Ascending aorta (tissue), 2 donors: ENCODE measurements at regions not wholly inside any gene's neighbourhood (a gene's known extent, or its start where the extent isn't known, plus 50 kb on each side); places are given as distances from the start of the nearest gene placed in this dataset.
"Not testable (repeated sequence)": the region's sequence is repeated elsewhere in the genome, so short reads cannot be mapped to it uniquely, and the experiment has no call there.

Source experiments
- DNase-seq, 2 donors: peaks; one replicate each; pipeline ENCODE4 v3.0.0-alpha.2; 2019; ENCODE audit warnings: low spot score in 2 of 2
- H3K27ac ChIP-seq, 2 donors: fragments of 200-600 bp; sonication (generic); one replicate each; pipeline ENCODE4 v1.5.1; 2016 to 2017; ENCODE audit warnings: mild to moderate bottlenecking in 1 of 2
- H3K27me3 ChIP-seq: fragments of 200-600 bp; sonication (generic); one replicate; pipeline ENCODE4 v1.5.1; 2017
- H3K36me3 ChIP-seq, 2 donors: fragments of 200-600 bp; sonication (generic); one replicate each; pipeline ENCODE4 v1.5.1; 2016
- H3K4me1 ChIP-seq, 2 donors: fragments of 200-600 bp; sonication (generic); one replicate each; pipeline ENCODE4 v1.5.1; 2016 to 2017; ENCODE audit warnings: mild to moderate bottlenecking in 1 of 2
- H3K4me3 ChIP-seq, 2 donors: fragments of 200-600 bp; sonication (generic); one replicate each; pipeline ENCODE4 v1.5.1; 2016 to 2017; ENCODE audit warnings: mild to moderate bottlenecking in 1 of 2
- H3K9me3 ChIP-seq, 2 donors: fragments of 200-600 bp; sonication (generic); one replicate each; pipeline ENCODE4 v1.5.1; 2016
- intact Hi-C: fragments of 100-400 bp; cut with DNase I; formaldehyde crosslinking; loops from one replicate; pipeline ENCODE4 v1.15.1; 2023
- TF ChIP-seq, protein P1 (sequence below), 3 experiments: fragments of 200-600 bp in 2 of 3; fragments of 450-650 bp in 1 of 3; sonication (generic) in 2 of 3; IDR thresholded peaks; one replicate each; pipeline ENCODE4 v1.5.1; 2016 to 2019; ENCODE audit warnings: antibody characterized with exemption in 3 of 3, mild to moderate bottlenecking in 1 of 3, moderate library complexity in 1 of 3

- TF ChIP-seq, protein P1, sequence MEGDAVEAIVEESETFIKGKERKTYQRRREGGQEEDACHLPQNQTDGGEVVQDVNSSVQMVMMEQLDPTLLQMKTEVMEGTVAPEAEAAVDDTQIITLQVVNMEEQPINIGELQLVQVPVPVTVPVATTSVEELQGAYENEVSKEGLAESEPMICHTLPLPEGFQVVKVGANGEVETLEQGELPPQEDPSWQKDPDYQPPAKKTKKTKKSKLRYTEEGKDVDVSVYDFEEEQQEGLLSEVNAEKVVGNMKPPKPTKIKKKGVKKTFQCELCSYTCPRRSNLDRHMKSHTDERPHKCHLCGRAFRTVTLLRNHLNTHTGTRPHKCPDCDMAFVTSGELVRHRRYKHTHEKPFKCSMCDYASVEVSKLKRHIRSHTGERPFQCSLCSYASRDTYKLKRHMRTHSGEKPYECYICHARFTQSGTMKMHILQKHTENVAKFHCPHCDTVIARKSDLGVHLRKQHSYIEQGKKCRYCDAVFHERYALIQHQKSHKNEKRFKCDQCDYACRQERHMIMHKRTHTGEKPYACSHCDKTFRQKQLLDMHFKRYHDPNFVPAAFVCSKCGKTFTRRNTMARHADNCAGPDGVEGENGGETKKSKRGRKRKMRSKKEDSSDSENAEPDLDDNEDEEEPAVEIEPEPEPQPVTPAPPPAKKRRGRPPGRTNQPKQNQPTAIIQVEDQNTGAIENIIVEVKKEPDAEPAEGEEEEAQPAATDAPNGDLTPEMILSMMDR (IDR thresholded peaks at IDR 0.05), result no peak
- no peaks in the 10 kb centered on the region for H3K9me3 ChIP-seq
- intact Hi-C loops, result no loop called here
- H3K27me3 ChIP-seq, result no peaks in the 10 kb centered on the region
- no peak overlapping the region for H3K27ac ChIP-seq
- H3K36me3 ChIP-seq, result no peaks in the 10 kb centered on the region
- no peak for DNase-seq
- H3K4me1 ChIP-seq, result no peaks in the 10 kb centered on the region
- no peak overlapping the region for H3K4me3 ChIP-seq
These were observed 117.8 kb upstream of the ATP2B1 start for GRCh38 chr12:89826468-89826867.

DNA sequence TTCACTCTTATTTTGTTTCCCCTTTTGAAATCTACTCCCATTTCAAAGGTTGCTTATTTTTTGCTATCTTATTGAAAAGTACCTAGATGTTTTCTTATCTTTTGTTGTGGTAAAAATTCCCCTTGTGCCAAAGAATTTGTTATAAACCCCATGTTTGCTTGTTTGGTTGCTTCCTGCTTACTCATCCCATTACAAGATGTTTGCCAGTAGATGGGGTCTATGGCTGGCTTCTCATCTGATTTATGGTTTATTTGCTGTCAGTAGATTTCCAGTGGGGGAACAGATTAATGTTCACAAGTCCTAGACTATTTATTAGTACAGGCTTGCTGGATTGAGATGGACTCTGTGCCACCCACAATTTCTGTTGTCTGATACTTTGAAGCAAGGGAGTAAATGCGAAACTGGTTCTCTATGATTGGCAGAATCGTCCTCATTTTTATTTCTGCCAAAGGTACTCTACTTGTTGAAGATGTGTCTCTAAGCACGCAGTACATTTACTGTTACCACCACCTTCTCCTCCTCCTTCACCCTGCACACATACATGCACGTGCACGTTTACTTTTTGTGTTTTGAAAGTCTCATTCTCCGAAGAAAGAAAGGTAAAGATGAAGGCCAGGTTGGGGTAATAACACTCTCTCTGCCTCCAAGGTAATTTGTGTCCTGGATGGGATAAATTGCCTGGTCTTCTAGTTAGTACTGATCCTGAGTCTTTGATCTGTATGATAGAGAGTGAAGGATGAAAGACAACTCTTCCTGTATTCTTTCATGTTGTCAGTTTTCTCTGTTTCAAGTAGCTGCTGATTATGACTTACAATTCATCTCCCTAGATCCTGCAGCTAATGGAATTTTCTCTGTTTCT is 117.2 kb upstream of the ATP2B1 start:
- no peaks in the 10 kb centered on the region for H3K4me1 ChIP-seq
- intact Hi-C loops, result no loop called here
- no peaks in the 10 kb centered on the region for H3K9me3 ChIP-seq
- DNase-seq, result no peak
- TF ChIP-seq, protein P1 (IDR thresholded peaks at IDR 0.05), result no peak
- H3K27me3 ChIP-seq, result no peaks in the 10 kb centered on the region
- no peaks in the 10 kb centered on the region for H3K36me3 ChIP-seq
- H3K27ac ChIP-seq, result no peak overlapping the region
- H3K4me3 ChIP-seq, result no peak overlapping the region

GRCh38 chr12:89824822-89825221 is 116.2 kb upstream of the ATP2B1 start:
- TF ChIP-seq, protein P1 (IDR thresholded peaks at IDR 0.05), result no peak
- Histone ChIP-seq H3K9me3 (no peaks in the 10 kb centered on the region), H3K36me3 (no peaks in the 10 kb centered on the region), H3K4me3 (no peak overlapping the region), H3K27ac (no peak overlapping the region), H3K27me3 (no peaks in the 10 kb centered on the region), H3K4me1 (no peaks in the 10 kb centered on the region)
- intact Hi-C loops, result no loop called here
- DNase-seq, result no peak

GRCh38 chr12:89822992-89823391 is 114.4 kb upstream of the ATP2B1 start:
- DNase-seq, H3K4me1 ChIP-seq, H3K4me3 ChIP-seq, intact Hi-C loops, H3K36me3 ChIP-seq, H3K27ac ChIP-seq, H3K27me3 ChIP-seq, H3K9me3 ChIP-seq: not testable (repeated sequence)

- H3K27me3 ChIP-seq, result no peaks in the 10 kb centered on the region
- no peaks in the 10 kb centered on the region for H3K9me3 ChIP-seq
- H3K4me1 ChIP-seq, result no peaks in the 10 kb centered on the region
- H3K4me3 ChIP-seq, result no peak overlapping the region
- no peak for DNase-seq
- TF ChIP-seq, protein P1 (IDR thresholded peaks at IDR 0.05), result no peak
- H3K36me3 ChIP-seq, result no peaks in the 10 kb centered on the region
- H3K27ac ChIP-seq, result no peak overlapping the region
- intact Hi-C loops, result no loop called here
These were observed 113.3 kb upstream of the ATP2B1 start for GRCh38 chr12:89821896-89822295.

GRCh38 chr12:89817501-89818226 is 109.0 kb upstream of the ATP2B1 start:
- Histone ChIP-seq H3K27ac (no peak overlapping the region), H3K9me3 (no peaks in the 10 kb centered on the region), H3K36me3 (no peaks in the 10 kb centered on the region), H3K4me3 (no peak overlapping the region), H3K4me1 (no peaks in the 10 kb centered on the region), H3K27me3 (no peaks in the 10 kb centered on the region)
- intact Hi-C loops, result no loop called here
- DNase-seq, result no peak
- TF ChIP-seq, protein P1 (IDR thresholded peaks at IDR 0.05), result no peak
